COLO829 (cell line): ENCODE measurements at regions not wholly inside any gene's neighbourhood (a gene's known extent, or its start where the extent isn't known, plus 50 kb on each side); places are given as distances from the start of the nearest gene placed in this dataset.
"Not testable (repeated sequence)": the region's sequence is repeated elsewhere in the genome, so short reads cannot be mapped to it uniquely, and the experiment has no call there.

Experiments
- DNase-seq: peaks from one replicate; pipeline ENCODE4 v3.0.0; 2012; ENCODE audit warnings: low spot score

GRCh38 chr17:6373599-6373998 lies 61.3 kb downstream of the AIPL1 start:
- DNase-seq = not testable (repeated sequence)

- DNase-seq = no peak
Measured at GRCh38 chr17:6366221-6366666, 68.7 kb downstream of the AIPL1 start.

- DNase-seq = no peak
Measured at GRCh38 chr17:6365200-6365943, 69.5 kb downstream of the AIPL1 start.

GRCh38 chr17:6361733-6362132 lies 73.2 kb downstream of the AIPL1 start:
- no peak for DNase-seq

- DNase-seq = no peak
Measured at GRCh38 chr17:6358131-6358530, 76.8 kb downstream of the AIPL1 start.

- no peak for DNase-seq
Measured at GRCh38 chr17:6356562-6356961, 78.4 kb downstream of the AIPL1 start.

GRCh38 chr17:6355196-6355595 lies 79.7 kb downstream of the AIPL1 start:
- DNase-seq = no peak

- no peak for DNase-seq
Measured at GRCh38 chr17:6352801-6353560, 81.9 kb downstream of the AIPL1 start.

GRCh38 chr17:6352016-6352415 lies 82.9 kb downstream of the AIPL1 start:
- DNase-seq = no peak

GRCh38 chr17:6350806-6351205 lies 84.1 kb downstream of the AIPL1 start:
- DNase-seq = no peak

GRCh38 chr17:6348891-6349290 lies 86.0 kb downstream of the AIPL1 start:
- DNase-seq = no peak

GRCh38 chr17:6347776-6348175 lies 87.1 kb downstream of the AIPL1 start:
- no peak for DNase-seq

GRCh38 chr17:6346986-6347385 lies 87.9 kb downstream of the AIPL1 start:
- no peak for DNase-seq

GRCh38 chr17:6346156-6346786 lies 88.7 kb downstream of the AIPL1 start:
- no peak for DNase-seq

GRCh38 chr17:6343736-6344135 lies 91.2 kb downstream of the AIPL1 start:
- DNase-seq = no peak

- no peak for DNase-seq
Measured at GRCh38 chr17:6343191-6343590, 91.7 kb downstream of the AIPL1 start.

- DNase-seq = no peak
Measured at GRCh38 chr17:6340708-6341107, 94.2 kb downstream of the AIPL1 start.

GRCh38 chr17:6334386-6334785 lies 100.5 kb downstream of the AIPL1 start:
- no peak for DNase-seq

GRCh38 chr17:6330936-6331335 lies 104.0 kb downstream of the AIPL1 start:
- DNase-seq = no peak

GRCh38 chr17:6328279-6328678 lies 106.6 kb downstream of the AIPL1 start:
- DNase-seq = no peak

- DNase-seq = no peak
Measured at GRCh38 chr17:6327007-6327406, 107.9 kb downstream of the AIPL1 start.

- DNase-seq = no peak
Measured at GRCh38 chr17:6326483-6326882, 108.4 kb downstream of the AIPL1 start.

- no peak for DNase-seq
Measured at GRCh38 chr17:6325741-6326140, 109.2 kb downstream of the AIPL1 start.
